HEK293 (cell line): ENCODE measurements at regions not wholly inside any gene's neighbourhood (a gene's known extent, or its start where the extent isn't known, plus 50 kb on each side); places are given as distances from the start of the nearest gene placed in this dataset.

Source experiments
- CTCF ChIP-seq: fragments of 450-650 bp; formaldehyde crosslinking; IDR thresholded peaks from 2 replicates; pipeline ENCODE4 v1.5.1; 2016; ENCODE audit warnings: missing biosample characterization, missing genetic modification characterization
- INSM2 ChIP-seq: fragments of 450-650 bp; formaldehyde crosslinking; IDR thresholded peaks from 2 replicates; pipeline ENCODE4 v1.5.1; 2016; ENCODE audit warnings: missing biosample characterization, missing genetic modification characterization
- SETDB1 ChIP-seq: IDR thresholded peaks from one replicate; pipeline ENCODE4 v1.6.1; 2017; ENCODE audit warnings: mild to moderate bottlenecking, low read length, moderate library complexity, mixed read lengths; ENCODE audit not compliant: insufficient read length
- TCF7L2 ChIP-seq: IDR thresholded peaks from 2 replicates; pipeline ENCODE4 v1.6.1; 2011; ENCODE audit warnings: low read depth, mild to moderate bottlenecking, inconsistent platforms, low read length, moderate library complexity, borderline replicate concordance
- ZNF114 ChIP-seq: fragments of 450-650 bp; formaldehyde crosslinking; IDR thresholded peaks from 2 replicates; pipeline ENCODE4 v1.5.0; 2017; ENCODE audit warnings: missing biosample characterization, missing genetic modification characterization
- ZNF184 ChIP-seq: fragments of 450-650 bp; IDR thresholded peaks from 2 replicates; pipeline ENCODE4 v1.5.1; 2018; ENCODE audit warnings: missing biosample characterization, mild to moderate bottlenecking, missing genetic modification characterization
- ZNF335 ChIP-seq: fragments of 450-650 bp; formaldehyde crosslinking; conservative IDR thresholded peaks from 2 replicates; pipeline ENCODE4 v1.5.1; 2016; ENCODE audit warnings: missing biosample characterization, missing genetic modification characterization
- ZNF521 ChIP-seq: fragments of 450-650 bp; formaldehyde crosslinking; IDR thresholded peaks from 2 replicates; pipeline ENCODE4 v1.5.1; 2017; ENCODE audit warnings: missing biosample characterization, mild to moderate bottlenecking, missing genetic modification characterization
- ZNF558 ChIP-seq: fragments of 450-650 bp; formaldehyde crosslinking; IDR thresholded peaks from 2 replicates; pipeline ENCODE4 v1.5.1; 2016; ENCODE audit warnings: missing biosample characterization, missing genetic modification characterization
- ZNF76 ChIP-seq: fragments of 450-650 bp; formaldehyde crosslinking; IDR thresholded peaks from 2 replicates; pipeline ENCODE4; 2016; ENCODE audit warnings: low read depth, missing biosample characterization, missing genetic modification characterization, borderline replicate concordance

GRCh38 chr3:152176998-152177397 lies 91.7 kb upstream of the MBNL1 start:
- TF ChIP-seq CTCF (tag by site-specific recombination) (no peak), TCF7L2 (no peak), ZNF184 (tag by site-specific recombination) (no peak), ZNF521 (no peak), ZNF114 (tag by site-specific recombination) (no peak), SETDB1 (no peak), ZNF558 (tag by site-specific recombination) (no peak), INSM2 (tag by site-specific recombination) (no peak), ZNF335 (no peak), ZNF76 (no peak)
